NCI-H1048 (cell line): ENCODE measurements at regions not wholly inside any gene's neighbourhood (a gene's known extent, or its start where the extent isn't known, plus 50 kb on each side); places are given as distances from the start of the nearest gene placed in this dataset.
A peak's percentile ranks its signal among the peaks of the same experiment; 100 is the strongest.

Source experiments
- DNase-seq: peaks from one replicate; lab custom pipeline; 2025; lab: John Stamatoyannopoulos, UW

GRCh38 chr18:34075963-34076860, 148.5 kb downstream of the NOL4 start:
- no peak for DNase-seq

- no peak for DNase-seq
These were observed 163.5 kb downstream of the NOL4 start for GRCh38 chr18:34061226-34061625.

GRCh38 chr18:34055227-34055626, 169.5 kb downstream of the NOL4 start:
- DNase-seq, result no peak

DNA sequence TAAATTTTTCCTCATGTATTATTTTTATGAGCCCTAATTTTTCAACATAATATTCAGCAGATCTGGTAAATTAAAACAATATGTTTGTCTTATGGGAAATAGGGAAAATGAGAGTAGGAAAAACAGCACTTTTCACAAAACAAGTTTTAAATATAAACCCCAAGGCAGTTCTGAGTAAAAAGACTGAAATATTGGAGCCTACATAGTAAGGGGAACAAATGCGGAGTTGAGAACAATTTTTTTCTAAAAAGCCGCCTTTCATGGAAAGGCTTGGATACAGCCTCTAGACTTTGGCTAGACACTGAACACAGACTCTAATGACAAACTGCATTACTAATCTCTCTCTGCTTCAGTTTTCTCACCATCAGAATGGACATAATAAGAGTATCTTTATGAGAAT, 174.1 kb downstream of the NOL4 start:
- DNase-seq, result no peak

DNA sequence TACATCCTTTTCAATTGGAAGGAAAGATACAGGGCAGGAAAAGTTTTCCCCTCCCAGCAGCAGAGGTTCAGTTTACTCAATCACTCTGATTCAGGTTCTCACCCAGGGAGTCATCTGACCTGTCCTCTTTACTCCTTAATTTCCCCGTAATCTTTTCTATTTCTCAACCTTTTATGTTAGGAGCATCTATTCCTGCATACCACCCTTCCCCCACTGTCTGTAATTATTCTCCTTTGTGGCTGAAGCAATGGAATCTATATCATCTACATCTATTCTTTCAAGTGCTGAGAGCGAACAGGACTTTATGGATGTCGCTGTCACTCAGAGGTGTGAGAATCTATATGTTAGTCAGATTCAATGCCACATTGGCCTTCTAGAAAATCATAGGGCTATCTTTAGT, 175.2 kb downstream of the NOL4 start:
- no peak for DNase-seq

- no peak for DNase-seq
These were observed 176.3 kb downstream of the NOL4 start for GRCh38 chr18:34048423-34048822.

DNA sequence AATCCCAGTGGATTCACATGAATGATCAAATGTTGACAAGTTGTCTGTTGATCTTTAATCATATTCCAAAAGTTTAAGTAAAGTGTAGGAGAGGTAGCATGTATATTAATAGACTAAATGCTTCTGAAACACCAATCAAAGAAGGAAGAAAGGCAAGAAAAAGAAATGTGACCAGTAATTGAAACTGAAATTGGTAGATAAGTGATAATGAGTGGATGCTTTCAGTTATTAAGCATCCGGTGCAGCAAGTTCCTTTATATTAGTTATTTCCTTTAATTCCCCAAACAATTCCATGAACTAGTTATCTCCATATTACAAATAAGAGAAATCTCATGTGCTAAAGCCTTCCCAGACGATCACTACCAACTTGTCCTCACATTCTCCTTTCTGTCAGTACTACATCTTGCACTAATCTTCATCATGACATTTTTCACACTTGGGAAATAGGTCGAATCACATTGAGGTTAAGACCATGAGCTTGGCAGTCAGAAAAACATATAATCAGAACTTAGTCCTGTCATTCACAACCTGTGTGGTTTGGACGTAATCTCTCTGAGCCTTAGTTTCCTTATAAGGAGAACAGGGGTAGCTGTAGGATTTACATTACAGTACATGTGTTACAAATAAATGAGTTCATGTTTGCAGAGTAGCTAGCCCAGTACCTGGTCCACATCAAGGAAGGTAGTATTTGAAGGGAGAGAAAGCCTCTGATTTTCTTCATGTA, 182.1 kb downstream of the NOL4 start:
- DNase-seq, result no peak

- no peak for DNase-seq
These were observed 185.1 kb downstream of the NOL4 start for GRCh38 chr18:34039611-34040010.

DNA sequence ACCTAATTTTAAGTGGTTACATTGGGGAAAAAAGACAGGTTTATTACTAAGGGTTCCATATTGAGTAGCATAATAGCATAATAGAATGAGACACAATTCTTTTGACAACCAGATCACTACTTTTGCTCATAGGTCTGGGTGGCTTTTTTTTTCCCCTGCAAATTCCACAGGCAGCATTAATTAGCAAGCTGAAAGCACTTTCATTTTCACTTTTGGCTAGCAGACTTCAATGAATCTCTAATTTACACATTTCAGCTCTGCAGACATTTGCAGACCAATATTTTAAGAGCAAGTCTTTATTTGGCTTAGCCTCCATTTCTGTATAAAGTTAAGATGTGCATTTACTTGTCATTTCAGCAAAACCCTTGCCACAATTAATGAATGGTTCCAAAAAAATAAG, 185.5 kb downstream of the NOL4 start:
- DNase-seq, result no peak

- DNase-seq, result peak; percentile 59
These were observed 186.6 kb downstream of the NOL4 start for GRCh38 chr18:34038086-34038485.

GRCh38 chr18:34033968-34034367, 190.7 kb downstream of the NOL4 start:
- no peak for DNase-seq

- no peak for DNase-seq
These were observed 192.9 kb downstream of the NOL4 start for GRCh38 chr18:34031810-34032209.

DNA sequence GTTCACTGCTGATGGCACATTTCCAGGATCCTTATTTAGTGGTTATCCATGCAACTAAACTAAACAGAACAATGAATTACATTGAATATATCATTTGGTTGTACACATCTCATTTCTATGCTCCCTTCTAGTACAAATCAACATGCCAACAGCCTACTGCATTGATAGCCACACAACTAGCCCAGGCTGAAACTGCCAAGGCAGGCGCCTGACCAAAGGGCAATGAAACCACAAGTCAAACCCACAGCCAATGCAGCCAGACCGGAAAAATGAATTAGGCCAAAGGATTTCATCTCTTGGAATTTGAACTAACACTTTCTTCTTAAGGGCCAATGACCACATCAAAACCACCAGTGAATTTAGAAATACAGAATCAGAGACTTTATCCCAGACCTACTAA, 196.4 kb downstream of the NOL4 start:
- no peak for DNase-seq

GRCh38 chr18:34025191-34025801, 199.4 kb downstream of the NOL4 start:
- no peak for DNase-seq

- no peak for DNase-seq
These were observed 201.2 kb downstream of the NOL4 start for GRCh38 chr18:34023471-34023870.

- DNase-seq, result no peak
These were observed 206.4 kb downstream of the NOL4 start for GRCh38 chr18:34018336-34018735.

DNA sequence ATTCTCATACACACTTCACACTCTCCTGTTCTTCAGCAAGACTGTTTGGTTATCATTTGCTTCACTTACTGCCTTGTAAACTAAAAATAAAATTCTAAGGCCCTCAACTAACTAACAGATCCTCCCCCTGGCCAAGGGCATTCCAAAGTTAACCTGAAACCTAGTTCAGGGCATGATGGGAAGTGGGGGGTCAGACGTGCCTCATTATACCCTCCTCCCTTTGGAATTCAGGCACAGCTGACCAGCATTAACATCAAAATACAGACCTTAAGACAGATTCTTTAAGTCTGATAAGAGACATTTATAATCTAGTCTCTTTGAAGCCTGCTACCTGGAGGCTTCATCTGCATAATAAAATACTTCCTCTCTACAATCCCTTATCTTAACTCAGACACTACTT, 221.0 kb downstream of the NOL4 start:
- DNase-seq, result no peak

DNA sequence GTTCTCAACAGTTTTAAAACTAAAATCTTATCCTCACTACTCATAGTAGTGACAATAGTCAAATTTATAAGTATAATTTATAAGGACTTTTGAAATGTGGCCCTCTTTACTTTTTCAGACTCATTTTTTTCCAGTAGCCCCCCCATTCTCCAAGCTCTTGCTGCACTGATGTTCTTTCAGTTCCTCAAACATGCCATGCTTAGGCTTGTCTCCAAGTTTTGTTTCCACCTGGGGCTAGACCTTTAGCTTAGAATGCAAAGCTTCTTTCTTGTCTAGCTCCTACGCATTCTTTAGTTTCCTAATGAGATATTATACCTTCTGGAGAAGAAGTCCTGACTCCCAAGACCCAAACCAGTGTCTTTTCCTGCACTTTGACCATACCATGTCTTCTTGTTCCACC, 222.6 kb downstream of the NOL4 start:
- DNase-seq, result no peak

DNA sequence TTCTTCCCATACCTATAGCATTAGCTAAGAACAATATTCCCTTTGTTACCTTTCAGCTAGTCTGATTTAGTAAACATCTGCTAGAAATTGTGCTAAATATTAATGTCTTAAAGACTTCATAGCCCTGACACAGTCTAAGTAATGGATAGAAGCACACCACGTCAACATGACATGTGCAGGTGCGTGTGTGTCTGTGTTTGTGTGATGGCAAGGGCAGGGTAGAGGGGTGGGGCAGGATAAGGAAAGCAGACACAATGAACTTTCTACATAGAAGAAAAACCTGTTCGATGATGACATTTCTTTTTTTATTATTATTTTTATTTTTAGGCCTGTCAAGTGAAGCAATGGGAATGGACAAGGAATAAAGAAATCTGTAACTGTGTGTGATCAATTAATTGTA, 223.3 kb downstream of the NOL4 start:
- DNase-seq, result no peak

GRCh38 chr18:33987206-33987605, 237.5 kb downstream of the NOL4 start:
- DNase-seq, result no peak

DNA sequence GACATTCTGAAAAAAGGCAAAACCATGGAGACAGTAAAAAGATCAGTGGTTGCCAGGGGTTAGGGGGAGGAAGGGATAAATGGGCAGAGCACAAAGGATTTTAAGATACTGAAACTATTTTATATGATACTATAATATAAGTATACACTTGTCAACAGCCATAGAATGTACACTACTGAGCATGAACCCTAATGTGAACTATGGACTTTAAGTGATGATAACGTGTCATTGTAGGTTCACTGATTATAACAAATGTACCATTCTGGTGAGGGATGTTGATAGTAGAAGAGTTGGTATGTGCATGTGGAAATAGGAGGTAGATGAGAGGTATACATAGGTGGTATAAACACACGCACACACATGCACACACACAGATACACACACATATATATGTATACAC, 241.6 kb downstream of the NOL4 start:
- DNase-seq, result no peak

DNA sequence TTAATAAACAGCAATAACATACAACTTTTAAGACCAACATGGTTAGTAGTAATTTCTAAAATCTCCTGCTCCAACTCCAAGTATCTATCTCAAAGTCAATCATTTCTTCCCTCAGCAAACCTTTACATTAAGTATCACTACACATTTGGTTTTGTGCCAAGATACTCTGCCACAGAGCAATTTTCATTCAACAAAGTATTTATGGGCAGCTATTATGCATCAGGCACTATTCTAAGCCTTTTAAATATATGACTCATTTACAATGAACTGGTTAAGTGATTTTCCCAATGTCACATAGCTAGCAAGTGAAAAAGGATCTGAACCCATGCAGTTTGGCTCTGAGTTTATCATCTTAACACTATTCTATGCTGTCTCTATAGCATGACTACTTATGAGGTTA, 264.3 kb downstream of the NOL4 start:
- DNase-seq, result no peak

DNA sequence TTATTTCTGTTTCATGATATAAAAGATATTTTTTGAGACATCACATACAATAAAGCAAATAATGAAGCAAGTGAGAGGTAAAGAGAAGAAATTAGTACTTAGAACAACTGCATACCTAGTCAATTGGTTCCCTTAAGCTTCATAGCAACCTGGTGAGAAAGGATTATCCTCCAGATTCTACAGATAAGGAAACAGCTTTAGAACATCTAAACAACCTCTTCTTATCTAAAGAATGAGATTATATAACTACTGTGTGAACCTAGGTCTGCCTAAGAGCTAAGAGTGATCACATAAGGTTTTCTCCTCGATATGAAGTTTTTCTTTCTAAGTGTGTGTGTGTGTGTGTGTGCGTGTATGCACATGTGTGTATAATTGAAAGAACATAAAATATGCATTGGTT, 265.1 kb downstream of the NOL4 start:
- DNase-seq, result no peak
